ENCODE measurements at regions not wholly inside any gene's neighbourhood (a gene's known extent, or its start where the extent isn't known, plus 50 kb on each side); places are given as distances from the start of the nearest gene placed in this dataset.
"Not testable (repeated sequence)": the region's sequence is repeated elsewhere in the genome, so short reads cannot be mapped to it uniquely, and the experiment has no call there.

GRCh38 chr4:9599266-9599665 lies 155.1 kb downstream of the DEFB131A start:
- DNase-seq = peak in 1 of 2 donors; percentile 13
- Histone ChIP-seq H3K9me3 (no peaks in the 10 kb centered on the region), H3K4me1 (peaks cover 6 to 9% (median 6%) of the 10 kb centered on the region in 4 donors), H3K4me3 (no peak overlapping the region), H3K27me3 (no peaks in the 10 kb centered on the region), H3K27ac (no peak overlapping the region), H3K36me3 (no peaks in the 10 kb centered on the region)
- WGBS, 5 donors = 88 to 100% (median 96%) methylated on average over 1 of the region's 1 CpG; no CpG with 5 or more reads in 1 of the 5 donors
- intact Hi-C loops (cut with DNase I; ENCODE audit: low total_unique reads) = no loop called here
- TF ChIP-seq POLR2A (IDR thresholded peaks at IDR 0.05) = no peak
- no peak for TF ChIP-seq POLR2AphosphoS5 (IDR thresholded peaks at IDR 0.05)
- no peak for TF ChIP-seq EP300 (IDR thresholded peaks at IDR 0.05)
- TF ChIP-seq CTCF (IDR thresholded peaks at IDR 0.05) = no peak

DNA sequence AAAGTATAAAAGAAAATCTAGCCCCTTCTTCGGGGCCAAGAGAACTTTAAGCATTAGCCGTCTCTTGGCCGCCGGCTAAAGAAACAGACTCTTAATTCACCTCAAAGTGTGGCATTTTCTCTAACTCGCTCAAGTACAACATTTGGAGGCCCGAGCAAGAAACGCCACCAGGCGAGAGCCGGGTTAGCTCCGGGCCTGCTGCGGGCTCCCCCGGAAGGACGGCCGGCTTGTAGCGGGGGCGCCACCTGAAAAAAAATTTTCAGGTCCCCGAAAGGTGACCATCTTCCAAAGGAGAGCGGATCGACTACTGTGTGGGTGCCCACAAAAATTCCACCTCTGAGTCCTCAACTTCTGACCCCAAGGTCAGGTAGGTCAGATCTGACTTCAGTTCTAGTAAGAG lies 156.0 kb downstream of the DEFB131A start:
- Histone ChIP-seq H3K9me3 (no peaks in the 10 kb centered on the region), H3K4me1 (peaks cover 6 to 9% (median 7%) of the 10 kb centered on the region in 4 donors), H3K27ac (no peak overlapping the region), H3K27me3 (no peaks in the 10 kb centered on the region), H3K4me3 (no peak overlapping the region), H3K36me3 (no peaks in the 10 kb centered on the region)
- intact Hi-C loops (cut with DNase I; ENCODE audit: low total_unique reads) = no loop called here
- DNase-seq = no peak
- no peak for TF ChIP-seq EP300 (IDR thresholded peaks at IDR 0.05)
- TF ChIP-seq CTCF (IDR thresholded peaks at IDR 0.05) = no peak
- TF ChIP-seq POLR2A (IDR thresholded peaks at IDR 0.05) = no peak
- TF ChIP-seq POLR2AphosphoS5 (IDR thresholded peaks at IDR 0.05) = no peak
- 90 to 94% (median 92%) methylated on average over 15 to 19 of the region's 19 CpGs for WGBS, 5 donors

DNA sequence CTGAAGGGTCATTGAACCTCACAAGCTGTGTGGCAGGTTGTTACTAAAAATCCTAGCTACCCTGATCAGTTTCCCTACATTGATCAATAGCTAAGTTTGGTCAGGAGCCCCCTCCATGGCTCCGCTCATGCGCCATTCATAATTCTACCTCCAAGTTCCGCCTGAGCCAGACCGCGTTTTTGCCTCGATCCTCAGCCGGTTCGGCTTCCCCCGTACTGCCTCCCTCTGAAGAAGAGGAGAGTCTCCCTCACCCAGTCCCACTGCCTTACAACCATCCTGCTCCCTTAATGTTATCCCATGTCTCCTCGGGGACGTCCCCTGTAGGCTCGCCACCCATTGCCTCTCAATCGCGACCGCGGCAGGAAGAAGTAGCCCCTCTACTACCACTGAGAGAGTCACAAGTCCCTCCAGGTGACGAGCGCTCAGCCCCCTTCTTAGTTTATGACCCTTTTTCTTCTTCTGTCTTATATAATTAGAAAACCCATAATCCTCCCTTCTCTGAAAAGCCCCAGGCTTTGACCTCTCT lies 158.2 kb downstream of the DEFB131A start:
- Histone ChIP-seq H3K4me1 (peaks cover 6 to 15% (median 9%) of the 10 kb centered on the region in 4 donors), H3K4me3 (no peak overlapping the region), H3K27me3 (no peaks in the 10 kb centered on the region), H3K27ac (no peak overlapping the region), H3K36me3 (no peaks in the 10 kb centered on the region), H3K9me3 (no peaks in the 10 kb centered on the region)
- WGBS, 5 donors = 74 to 95% (median 87%) methylated on average over 18 of the region's 18 CpGs
- intact Hi-C loops (cut with DNase I; ENCODE audit: low total_unique reads) = no loop called here
- TF ChIP-seq EP300 (IDR thresholded peaks at IDR 0.05) = no peak
- TF ChIP-seq CTCF (IDR thresholded peaks at IDR 0.05) = no peak
- TF ChIP-seq POLR2AphosphoS5 (IDR thresholded peaks at IDR 0.05) = no peak
- no peak for TF ChIP-seq POLR2A (IDR thresholded peaks at IDR 0.05)
- no peak for DNase-seq

DNA sequence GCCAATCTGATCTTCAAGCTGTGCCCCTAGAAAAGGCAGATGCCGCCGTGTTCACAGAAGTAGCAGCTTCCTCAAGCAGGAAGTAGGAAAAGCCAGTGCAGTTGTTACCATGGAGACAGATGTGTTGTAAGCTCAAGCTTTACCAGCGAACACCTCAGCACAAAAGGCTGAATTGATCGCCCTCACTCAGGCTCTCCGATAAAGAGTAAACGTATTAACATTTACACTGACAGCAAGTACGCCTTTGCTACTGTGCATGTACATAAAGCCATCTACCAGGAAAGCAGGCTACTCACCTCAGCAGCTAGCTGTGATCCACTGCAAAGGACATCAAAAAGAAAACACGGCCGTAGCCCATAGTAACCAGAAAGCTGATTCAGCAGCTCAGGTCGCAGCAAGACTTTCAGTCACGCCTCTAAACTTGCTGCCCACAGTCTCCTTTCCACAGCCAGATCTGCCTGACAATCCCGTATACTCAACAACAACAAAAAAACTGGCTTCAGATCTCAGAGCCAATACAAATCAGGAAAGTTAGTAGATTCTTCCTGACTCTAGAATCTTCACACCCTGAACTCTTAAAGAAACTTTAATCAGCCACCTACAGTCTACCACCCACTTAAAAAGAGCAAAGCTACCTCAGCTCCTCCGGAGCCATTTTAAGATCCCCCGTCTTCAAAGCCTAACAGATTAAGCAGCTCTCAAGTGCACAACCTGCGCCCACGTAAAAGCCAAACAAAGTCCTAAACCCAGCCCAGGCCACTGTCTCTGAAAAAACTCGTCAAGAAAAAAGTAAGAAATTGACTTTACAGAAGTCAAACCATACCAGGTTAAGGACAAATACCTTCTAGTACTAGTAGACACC lies 160.0 kb downstream of the DEFB131A start:
- 8 to 21% (median 12%) methylated on average over 17 of the region's 17 CpGs for WGBS, 5 donors
- Histone ChIP-seq H3K4me3 (peak overlapping the region; percentile 19 to 32 (median 26)), H3K4me1 (peaks cover 6 to 15% (median 9%) of the 10 kb centered on the region in 4 donors), H3K27ac (peak overlapping the region; percentile 41 to 66 (median 58))
- H3K27me3 ChIP-seq; H3K36me3 ChIP-seq; H3K9me3 ChIP-seq; intact Hi-C loops (cut with DNase I; ENCODE audit: low total_unique reads): not testable (repeated sequence)
- DNase-seq = peak in 1 of 2 donors; percentile 89

GRCh38 chr4:9604893-9605190 lies 160.6 kb downstream of the DEFB131A start:
- Histone ChIP-seq H3K4me1 (peaks cover 6 to 15% (median 9%) of the 10 kb centered on the region in 4 donors), H3K27ac (peak overlapping the region in 2 of 5 donors; percentile 32 to 65)
- H3K9me3 ChIP-seq; H3K4me3 ChIP-seq; H3K27me3 ChIP-seq; H3K36me3 ChIP-seq; intact Hi-C loops (cut with DNase I; ENCODE audit: low total_unique reads): not testable (repeated sequence)
- DNase-seq = peak in 1 of 2 donors; percentile 11
- WGBS, 5 donors = 28 to 58% (median 35%) methylated on average over 5 of the region's 5 CpGs

Data from stomach (tissue), 8 donors.